ENCODE measurements at regions not wholly inside any gene's neighbourhood (a gene's known extent, or its start where the extent isn't known, plus 50 kb on each side); places are given as distances from the start of the nearest gene placed in this dataset.
A peak's percentile ranks its signal among the peaks of the same experiment; 100 is the strongest.

DNA sequence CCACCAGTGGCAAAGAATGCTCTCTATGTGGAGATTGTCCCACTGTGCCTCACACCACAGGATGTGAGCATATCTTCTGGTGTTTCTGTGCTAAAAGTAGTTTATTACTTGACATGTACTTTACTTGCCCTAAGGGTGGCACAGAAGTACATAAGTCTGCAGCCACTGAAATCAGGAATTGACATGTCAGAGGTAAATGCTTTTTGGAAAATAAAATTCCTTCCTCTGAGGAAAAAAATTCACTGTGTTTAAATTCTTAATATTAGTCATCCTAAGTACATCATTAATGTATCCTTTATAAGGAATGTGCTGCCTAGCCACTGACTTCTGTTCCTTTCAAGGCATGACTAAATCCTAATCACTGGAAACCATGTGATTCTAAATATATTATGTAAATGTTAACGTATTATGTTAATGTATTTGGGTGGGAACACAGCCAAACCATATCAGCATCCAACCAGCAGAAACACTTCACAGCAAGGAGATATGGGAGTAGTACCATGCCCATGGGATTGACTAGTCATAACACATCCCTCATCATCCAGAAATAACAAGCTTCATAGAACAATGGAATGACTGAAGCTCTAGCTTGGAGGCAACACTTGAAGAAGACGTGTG is 239.7 kb upstream of the PPFIA2 start:
- H3K4me3 ChIP-seq (ENCODE audit: low read depth in 2 of 2, low read length in 2 of 2): no peak overlapping the region
- DNase-seq (ENCODE audit: low read depth, low spot score) (no peak), ATAC-seq (no peak)
- POLR2A ChIA-PET: no interaction called here
- BruUV-seq (replicated peaks): no TSS peak
- in situ Hi-C loops (cut with HindIII; ENCODE audit: low pct_unique_long_range_greater_than_20kb, low sequenced_read_pairs) (no loop called here), intact Hi-C loops (cut with micrococcal nuclease; ENCODE audit: unreplicated experiment) (no loop called here)
- no peak for TF ChIP-seq TCF7L2 (IDR thresholded peaks at IDR 0.05; ENCODE audit: low read depth, low read length)
- no peak for TF ChIP-seq SIN3A (IDR thresholded peaks at IDR 0.05; ENCODE audit: borderline replicate concordance, insufficient read depth, low read depth, low read length)
- TF ChIP-seq, protein P1, sequence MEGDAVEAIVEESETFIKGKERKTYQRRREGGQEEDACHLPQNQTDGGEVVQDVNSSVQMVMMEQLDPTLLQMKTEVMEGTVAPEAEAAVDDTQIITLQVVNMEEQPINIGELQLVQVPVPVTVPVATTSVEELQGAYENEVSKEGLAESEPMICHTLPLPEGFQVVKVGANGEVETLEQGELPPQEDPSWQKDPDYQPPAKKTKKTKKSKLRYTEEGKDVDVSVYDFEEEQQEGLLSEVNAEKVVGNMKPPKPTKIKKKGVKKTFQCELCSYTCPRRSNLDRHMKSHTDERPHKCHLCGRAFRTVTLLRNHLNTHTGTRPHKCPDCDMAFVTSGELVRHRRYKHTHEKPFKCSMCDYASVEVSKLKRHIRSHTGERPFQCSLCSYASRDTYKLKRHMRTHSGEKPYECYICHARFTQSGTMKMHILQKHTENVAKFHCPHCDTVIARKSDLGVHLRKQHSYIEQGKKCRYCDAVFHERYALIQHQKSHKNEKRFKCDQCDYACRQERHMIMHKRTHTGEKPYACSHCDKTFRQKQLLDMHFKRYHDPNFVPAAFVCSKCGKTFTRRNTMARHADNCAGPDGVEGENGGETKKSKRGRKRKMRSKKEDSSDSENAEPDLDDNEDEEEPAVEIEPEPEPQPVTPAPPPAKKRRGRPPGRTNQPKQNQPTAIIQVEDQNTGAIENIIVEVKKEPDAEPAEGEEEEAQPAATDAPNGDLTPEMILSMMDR (IDR thresholded peaks at IDR 0.05): no peak
- no peak for TF ChIP-seq REST (IDR thresholded peaks at IDR 0.05; ENCODE audit: insufficient read depth in 1 of 2, low read depth in 2 of 2, low read length in 1 of 2)
- no peak for TF ChIP-seq POLR2AphosphoS5 (IDR thresholded peaks at IDR 0.05; ENCODE audit: low read depth, low read length)
- CTCF ChIA-PET: no interaction called here
- no peaks in the 10 kb centered on the region for H3K9me3 ChIP-seq (ENCODE audit: control insufficient read depth, insufficient read depth, low read depth, low read length)
- no peaks in the 10 kb centered on the region for H3K4me1 ChIP-seq (ENCODE audit: control insufficient read depth, insufficient read depth, low read length)
- no peak overlapping the region for H3K27ac ChIP-seq (ENCODE audit: low read length)
- H3K36me3 ChIP-seq (ENCODE audit: control insufficient read depth, insufficient read depth, low read length): no peaks in the 10 kb centered on the region
- H3K27me3 ChIP-seq (ENCODE audit: control insufficient read depth, insufficient read depth, low read length): no peaks in the 10 kb centered on the region

DNA sequence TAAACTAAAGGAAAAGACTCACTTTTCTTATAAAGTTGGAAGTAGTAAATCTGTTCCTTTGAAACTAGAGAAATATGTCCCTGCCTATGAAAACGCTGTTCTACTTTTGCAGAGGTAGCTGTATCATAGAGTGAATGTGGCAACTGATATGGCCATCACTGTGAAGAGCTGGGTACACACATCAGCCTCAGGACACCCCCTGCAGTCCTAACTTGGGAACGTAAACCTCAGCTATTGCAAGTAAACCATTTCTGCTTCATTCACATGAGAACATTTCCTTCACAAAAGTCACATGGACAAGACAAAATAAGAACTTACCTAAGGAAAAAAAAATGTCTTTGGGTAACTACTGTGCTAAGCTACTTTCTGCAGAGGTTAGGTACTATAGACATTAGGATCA is 233.3 kb upstream of the PPFIA2 start:
- Histone ChIP-seq H3K4me1 (ENCODE audit: control insufficient read depth, insufficient read depth, low read length) (no peaks in the 10 kb centered on the region), H3K27me3 (ENCODE audit: control insufficient read depth, insufficient read depth, low read length) (no peaks in the 10 kb centered on the region), H3K36me3 (ENCODE audit: control insufficient read depth, insufficient read depth, low read length) (no peaks in the 10 kb centered on the region), H3K4me3 (ENCODE audit: low read depth in 2 of 2, low read length in 2 of 2) (no peak overlapping the region), H3K27ac (ENCODE audit: low read length) (no peak overlapping the region), H3K9me3 (ENCODE audit: control insufficient read depth, insufficient read depth, low read depth, low read length) (no peaks in the 10 kb centered on the region)
- BruUV-seq (replicated peaks): no TSS peak
- ChIA-PET CTCF (no interaction called here), POLR2A (no interaction called here)
- DNase-seq (ENCODE audit: low read depth, low spot score) (no peak), ATAC-seq (no peak)
- TF ChIP-seq, protein P1 (IDR thresholded peaks at IDR 0.05): peak; percentile 8; the same call in 1 of the 2 replicates
- TF ChIP-seq REST (IDR thresholded peaks at IDR 0.05; ENCODE audit: insufficient read depth in 1 of 2, low read depth in 2 of 2, low read length in 1 of 2): no peak
- in situ Hi-C loops (cut with HindIII; ENCODE audit: low pct_unique_long_range_greater_than_20kb, low sequenced_read_pairs): no loop called here
- intact Hi-C loops (cut with micrococcal nuclease; ENCODE audit: unreplicated experiment): no loop called here
